Small intestine (tissue), 7 donors: ENCODE measurements at regions not wholly inside any gene's neighbourhood (a gene's known extent, or its start where the extent isn't known, plus 50 kb on each side); places are given as distances from the start of the nearest gene placed in this dataset.

Source experiments
- DNase-seq, 2 donors: peaks; one replicate each; pipeline versions ENCODE4 v3.0.0 to v3.0.0-alpha.2; 2013
- FAIRE-seq: peaks from 2 replicates; lab custom pipeline; 2012; peaks lifted over from hg19 to GRCh38; lab: Jason Lieb, UNC
- H3K27ac ChIP-seq, 3 donors: one replicate each; pipeline ENCODE4 v1.5.1; 2013; ENCODE audit warnings: low read length in 2 of 3, mild to moderate bottlenecking in 2 of 3, control low read depth in 1 of 3, inconsistent platforms in 1 of 3, low read depth in 1 of 3, moderate library complexity in 1 of 3
- H3K27me3 ChIP-seq, 3 donors: one replicate each; pipeline ENCODE4 v1.6.1; 2013; ENCODE audit warnings: low read length in 3 of 3, inconsistent platforms in 1 of 3; ENCODE audit not compliant: control insufficient read depth in 3 of 3, insufficient read depth in 3 of 3
- H3K36me3 ChIP-seq, 3 donors: one replicate each; pipeline ENCODE4 v1.6.1; 2013; ENCODE audit warnings: low read length in 3 of 3, inconsistent platforms in 1 of 3, low read depth in 1 of 3, mild to moderate bottlenecking in 1 of 3, moderate library complexity in 1 of 3; ENCODE audit not compliant: control insufficient read depth in 3 of 3, insufficient read depth in 2 of 3
- H3K4me1 ChIP-seq, 3 donors: one replicate each; pipeline ENCODE4 v1.6.1; 2013; ENCODE audit warnings: low read length in 2 of 3, inconsistent platforms in 1 of 3, low read depth in 1 of 3, mild to moderate bottlenecking in 1 of 3, moderate library complexity in 1 of 3; ENCODE audit not compliant: control insufficient read depth in 3 of 3, insufficient read depth in 2 of 3
- H3K4me3 ChIP-seq, 3 donors: one replicate each; pipeline ENCODE4 v1.5.1; 2013; ENCODE audit warnings: low read length in 3 of 3, control low read depth in 1 of 3, inconsistent platforms in 1 of 3, low read depth in 1 of 3, mild to moderate bottlenecking in 1 of 3, moderate library complexity in 1 of 3
- H3K9me3 ChIP-seq, 2 donors: one replicate each; pipeline ENCODE4 v1.6.1; 2013; ENCODE audit warnings: low read depth in 1 of 2, low read length in 1 of 2; ENCODE audit not compliant: control insufficient read depth in 2 of 2, insufficient read depth in 1 of 2
- WGBS, 3 donors: extraction: QIAGEN DNeasy Blood & Tissue Kit; methylation state at CpG; one replicate each; pipeline ENCODE4 v1.1.7; 2013; 5-methylcytosine and 5-hydroxymethylcytosine counted together
- donor health status: healthy with polysubstance abuse.
- donor health status: control.
- donor health status: control.
- donor health status: Bipolar disorder and iron deficiency.
- donor health status: healthy.

GRCh38 chr4:181821039-181822004 is 421.9 kb upstream of the TENM3 start:
- Histone ChIP-seq H3K27ac (no peak overlapping the region), H3K9me3 (peaks cover 0 to 14% of the 10 kb centered on the region in 2 donors), H3K4me1 (peaks cover 0 to 2% (median 1%) of the 10 kb centered on the region in 3 donors), H3K36me3 (no peaks in the 10 kb centered on the region), H3K27me3 (no peaks in the 10 kb centered on the region), H3K4me3 (no peak overlapping the region)
- 47 to 57% (median 50%) methylated on average over 11 of the region's 11 CpGs for WGBS, 3 donors
- DNase-seq (peak; percentile 8 to 38), FAIRE-seq (no peak)

DNA sequence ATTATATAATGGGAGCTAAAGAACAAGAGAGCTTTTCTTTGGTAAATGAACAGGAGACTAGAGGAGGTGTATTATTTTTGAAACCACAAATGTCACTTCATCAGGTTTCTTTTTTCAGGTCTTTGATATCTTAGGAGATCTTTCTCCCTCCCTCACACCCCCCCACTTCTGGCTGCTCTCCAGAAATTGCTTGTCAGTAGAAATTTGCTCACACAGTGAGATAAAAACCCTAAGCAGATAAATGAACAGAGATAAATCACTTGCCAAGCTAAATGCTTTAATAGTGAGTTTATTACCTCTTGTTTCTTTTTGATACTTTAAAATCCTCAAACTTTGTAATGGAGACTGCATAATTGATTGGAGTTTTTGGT is 421.2 kb upstream of the TENM3 start:
- Histone ChIP-seq H3K36me3 (no peaks in the 10 kb centered on the region), H3K27me3 (no peaks in the 10 kb centered on the region), H3K27ac (no peak overlapping the region), H3K4me3 (no peak overlapping the region), H3K4me1 (peaks cover 0 to 2% (median 1%) of the 10 kb centered on the region in 3 donors), H3K9me3 (peaks cover 0 to 14% of the 10 kb centered on the region in 2 donors)
- FAIRE-seq = no peak
- DNase-seq = peak in 1 of 2 donors; percentile 8

GRCh38 chr4:181823183-181823582 is 420.0 kb upstream of the TENM3 start:
- Histone ChIP-seq H3K27me3 (no peaks in the 10 kb centered on the region), H3K36me3 (no peaks in the 10 kb centered on the region), H3K27ac (no peak overlapping the region), H3K4me1 (peaks cover 0 to 2% (median 1%) of the 10 kb centered on the region in 3 donors), H3K4me3 (no peak overlapping the region), H3K9me3 (peaks cover 0 to 12% of the 10 kb centered on the region in 2 donors)
- WGBS, 3 donors = 17 to 35% (median 33%) methylated on average over 1 of the region's 1 CpG
- FAIRE-seq (no peak), DNase-seq (no peak)

GRCh38 chr4:181823645-181824044 is 419.6 kb upstream of the TENM3 start:
- no peaks in the 10 kb centered on the region for H3K27me3 ChIP-seq
- FAIRE-seq (no peak), DNase-seq (no peak)
- H3K4me3 ChIP-seq = no peak overlapping the region
- H3K9me3 ChIP-seq = peaks cover 0 to 11% of the 10 kb centered on the region in 2 donors
- no peak overlapping the region for H3K27ac ChIP-seq
- H3K4me1 ChIP-seq = peaks cover 0 to 2% (median 1%) of the 10 kb centered on the region in 3 donors
- no peaks in the 10 kb centered on the region for H3K36me3 ChIP-seq
- 28 to 77% (median 56%) methylated on average over 3 of the region's 3 CpGs for WGBS, 3 donors

GRCh38 chr4:181825564-181825963 is 417.6 kb upstream of the TENM3 start:
- WGBS, 3 donors = 87 to 100% (median 90%) methylated on average over 2 of the region's 2 CpGs
- no peak overlapping the region for H3K27ac ChIP-seq
- no peaks in the 10 kb centered on the region for H3K27me3 ChIP-seq
- no peaks in the 10 kb centered on the region for H3K36me3 ChIP-seq
- H3K9me3 ChIP-seq = no peaks in the 10 kb centered on the region
- no peak overlapping the region for H3K4me3 ChIP-seq
- peaks cover 0 to 2% (median 0%) of the 10 kb centered on the region in 3 donors for H3K4me1 ChIP-seq
- no peak for FAIRE-seq
- DNase-seq = no peak

- Histone ChIP-seq H3K27ac (no peak overlapping the region), H3K27me3 (no peaks in the 10 kb centered on the region), H3K36me3 (no peaks in the 10 kb centered on the region), H3K4me1 (no peaks in the 10 kb centered on the region), H3K9me3 (no peaks in the 10 kb centered on the region), H3K4me3 (no peak overlapping the region)
- DNase-seq = no peak
- FAIRE-seq = no peak
- 83 to 91% (median 84%) methylated on average over 9 of the region's 9 CpGs for WGBS, 3 donors
These were observed 416.0 kb upstream of the TENM3 start for GRCh38 chr4:181827246-181827645.

DNA sequence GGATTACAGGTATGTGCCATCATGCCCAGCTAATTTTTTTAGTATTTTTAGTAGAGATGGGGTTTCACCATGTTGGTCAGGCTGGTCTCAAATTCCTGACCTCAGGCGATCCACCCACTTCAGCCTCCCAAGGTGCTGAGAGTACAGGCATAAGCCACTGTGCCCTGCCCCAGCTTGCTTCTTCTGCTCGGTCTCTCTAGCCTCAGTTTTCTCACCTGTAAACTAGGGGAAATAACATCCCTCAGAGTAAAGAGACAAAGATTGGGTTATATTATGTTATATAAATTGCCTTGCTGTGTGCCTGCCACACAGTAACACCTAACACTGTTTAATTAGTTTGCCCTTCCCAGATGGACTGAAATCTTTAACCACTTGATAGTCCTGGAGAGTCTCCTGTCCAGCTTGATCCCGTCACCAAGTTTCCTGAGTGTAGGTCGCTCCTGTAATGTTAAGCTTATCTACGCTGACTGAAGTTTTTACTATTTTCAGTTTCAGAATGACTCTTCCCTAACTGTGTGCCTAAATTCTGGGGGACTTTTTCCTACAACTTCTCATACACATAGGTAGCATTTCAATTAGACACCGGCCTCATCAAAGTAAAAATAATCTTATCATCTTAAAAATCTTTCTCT is 412.7 kb upstream of the TENM3 start:
- Histone ChIP-seq H3K9me3 (no peaks in the 10 kb centered on the region), H3K36me3 (no peaks in the 10 kb centered on the region), H3K27me3 (no peaks in the 10 kb centered on the region), H3K27ac (no peak overlapping the region), H3K4me3 (no peak overlapping the region), H3K4me1 (no peaks in the 10 kb centered on the region)
- 28 to 52% (median 44%) methylated on average over 6 of the region's 6 CpGs for WGBS, 3 donors
- FAIRE-seq (no peak), DNase-seq (no peak)

- H3K27ac ChIP-seq = no peak overlapping the region
- H3K27me3 ChIP-seq = no peaks in the 10 kb centered on the region
- no peak for FAIRE-seq
- no peaks in the 10 kb centered on the region for H3K4me1 ChIP-seq
- WGBS, 3 donors = 85 to 98% (median 88%) methylated on average over 2 of the region's 2 CpGs
- H3K4me3 ChIP-seq = no peak overlapping the region
- no peaks in the 10 kb centered on the region for H3K9me3 ChIP-seq
- no peak for DNase-seq
- no peaks in the 10 kb centered on the region for H3K36me3 ChIP-seq
These were observed 409.1 kb upstream of the TENM3 start for GRCh38 chr4:181834071-181834470.
